ENCODE measurements at regions not wholly inside any gene's neighbourhood (a gene's known extent, or its start where the extent isn't known, plus 50 kb on each side); places are given as distances from the start of the nearest gene placed in this dataset.

GRCh38 chr2:14123436-14124103, 508.9 kb upstream of the LRATD1 start:
- no peak for TF ChIP-seq ZNF274 (IDR thresholded peaks at IDR 0.05; ENCODE audit: low read depth, low read length)
- no peak for TF ChIP-seq SUZ12 (IDR thresholded peaks at IDR 0.05; ENCODE audit: extremely low read depth, insufficient read depth, insufficient read length)
- TF ChIP-seq YY1 (IDR thresholded peaks at IDR 0.05; ENCODE audit: insufficient read depth, insufficient read length), result no peak

Data from NT2/D1 (cell line).